ENCODE measurements at regions not wholly inside any gene's neighbourhood (a gene's known extent, or its start where the extent isn't known, plus 50 kb on each side); places are given as distances from the start of the nearest gene placed in this dataset.

GRCh38 chr2:23204685-23205242 is 180.2 kb upstream of the KLHL29 start:
- TF ChIP-seq TAF1 (IDR thresholded peaks at IDR 0.05; ENCODE audit: borderline replicate concordance, insufficient read depth, low read length) (no peak), POLR2AphosphoS5 (IDR thresholded peaks at IDR 0.05; ENCODE audit: low read depth, low read length) (no peak)
- TF ChIP-seq, protein P1, sequence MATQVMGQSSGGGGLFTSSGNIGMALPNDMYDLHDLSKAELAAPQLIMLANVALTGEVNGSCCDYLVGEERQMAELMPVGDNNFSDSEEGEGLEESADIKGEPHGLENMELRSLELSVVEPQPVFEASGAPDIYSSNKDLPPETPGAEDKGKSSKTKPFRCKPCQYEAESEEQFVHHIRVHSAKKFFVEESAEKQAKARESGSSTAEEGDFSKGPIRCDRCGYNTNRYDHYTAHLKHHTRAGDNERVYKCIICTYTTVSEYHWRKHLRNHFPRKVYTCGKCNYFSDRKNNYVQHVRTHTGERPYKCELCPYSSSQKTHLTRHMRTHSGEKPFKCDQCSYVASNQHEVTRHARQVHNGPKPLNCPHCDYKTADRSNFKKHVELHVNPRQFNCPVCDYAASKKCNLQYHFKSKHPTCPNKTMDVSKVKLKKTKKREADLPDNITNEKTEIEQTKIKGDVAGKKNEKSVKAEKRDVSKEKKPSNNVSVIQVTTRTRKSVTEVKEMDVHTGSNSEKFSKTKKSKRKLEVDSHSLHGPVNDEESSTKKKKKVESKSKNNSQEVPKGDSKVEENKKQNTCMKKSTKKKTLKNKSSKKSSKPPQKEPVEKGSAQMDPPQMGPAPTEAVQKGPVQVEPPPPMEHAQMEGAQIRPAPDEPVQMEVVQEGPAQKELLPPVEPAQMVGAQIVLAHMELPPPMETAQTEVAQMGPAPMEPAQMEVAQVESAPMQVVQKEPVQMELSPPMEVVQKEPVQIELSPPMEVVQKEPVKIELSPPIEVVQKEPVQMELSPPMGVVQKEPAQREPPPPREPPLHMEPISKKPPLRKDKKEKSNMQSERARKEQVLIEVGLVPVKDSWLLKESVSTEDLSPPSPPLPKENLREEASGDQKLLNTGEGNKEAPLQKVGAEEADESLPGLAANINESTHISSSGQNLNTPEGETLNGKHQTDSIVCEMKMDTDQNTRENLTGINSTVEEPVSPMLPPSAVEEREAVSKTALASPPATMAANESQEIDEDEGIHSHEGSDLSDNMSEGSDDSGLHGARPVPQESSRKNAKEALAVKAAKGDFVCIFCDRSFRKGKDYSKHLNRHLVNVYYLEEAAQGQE (IDR thresholded peaks at IDR 0.05; ENCODE audit: insufficient read depth in 1 of 2, low read depth in 2 of 2, low read length in 2 of 2): no peak

All from PFSK-1 (cell line).